ENCODE measurements at regions not wholly inside any gene's neighbourhood (a gene's known extent, or its start where the extent isn't known, plus 50 kb on each side); places are given as distances from the start of the nearest gene placed in this dataset.

- Histone ChIP-seq H2AFZ (no peak overlapping the region), H3K4me2 (ENCODE audit: low read length) (no peak overlapping the region), H3K27ac (no peak overlapping the region), H3K79me2 (no peaks in the 10 kb centered on the region), H3K36me3 (ENCODE audit: control insufficient read depth, insufficient read depth, low read length) (no peaks in the 10 kb centered on the region), H3K27me3 (ENCODE audit: control insufficient read depth, insufficient read depth, low read length) (no peaks in the 10 kb centered on the region), H3K9me3 (ENCODE audit: control insufficient read depth, low read length) (no peaks in the 10 kb centered on the region), H3K9ac (no peak overlapping the region), H3K4me1 (no peaks in the 10 kb centered on the region), H3K4me3 (ENCODE audit: low read depth, low read length) (no peak overlapping the region)
- TF ChIP-seq CTCF (IDR thresholded peaks at IDR 0.05), result no peak
These were observed 155.0 kb downstream of the QDPR start for GRCh38 chr4:17356926-17357325.

GRCh38 chr4:17352357-17352756 is 159.5 kb downstream of the QDPR start:
- TF ChIP-seq CTCF (IDR thresholded peaks at IDR 0.05), result no peak
- no peaks in the 10 kb centered on the region for H3K27me3 ChIP-seq (ENCODE audit: control insufficient read depth, insufficient read depth, low read length)
- no peak overlapping the region for H3K27ac ChIP-seq
- no peak overlapping the region for H3K4me3 ChIP-seq (ENCODE audit: low read depth, low read length)
- H3K36me3 ChIP-seq (ENCODE audit: control insufficient read depth, insufficient read depth, low read length), result no peaks in the 10 kb centered on the region
- no peaks in the 10 kb centered on the region for H3K9me3 ChIP-seq (ENCODE audit: control insufficient read depth, low read length)
- H3K79me2 ChIP-seq, result no peaks in the 10 kb centered on the region
- H2AFZ ChIP-seq, result no peak overlapping the region
- no peaks in the 10 kb centered on the region for H3K4me1 ChIP-seq
- H3K9ac ChIP-seq, result no peak overlapping the region
- H3K4me2 ChIP-seq (ENCODE audit: low read length), result no peak overlapping the region

- H3K9ac ChIP-seq, result no peak overlapping the region
- no peak overlapping the region for H3K27ac ChIP-seq
- no peak overlapping the region for H3K4me3 ChIP-seq (ENCODE audit: low read depth, low read length)
These were observed 164.4 kb downstream of the QDPR start for GRCh38 chr4:17347445-17347844.

GRCh38 chr4:17339376-17339775 is 172.5 kb downstream of the QDPR start:
- Histone ChIP-seq H3K79me2 (no peaks in the 10 kb centered on the region), H3K27me3 (ENCODE audit: control insufficient read depth, insufficient read depth, low read length) (no peaks in the 10 kb centered on the region), H3K4me1 (no peaks in the 10 kb centered on the region), H3K9ac (no peak overlapping the region), H3K36me3 (ENCODE audit: control insufficient read depth, insufficient read depth, low read length) (no peaks in the 10 kb centered on the region), H3K27ac (no peak overlapping the region), H2AFZ (no peak overlapping the region), H3K4me2 (ENCODE audit: low read length) (no peak overlapping the region), H3K4me3 (ENCODE audit: low read depth, low read length) (no peak overlapping the region), H3K9me3 (ENCODE audit: control insufficient read depth, low read length) (no peaks in the 10 kb centered on the region)
- TF ChIP-seq CTCF (IDR thresholded peaks at IDR 0.05), result no peak

More at GRCh38 chr4:17347445-17347844, 164.4 kb downstream of the QDPR start:
- Histone ChIP-seq H3K4me2 (ENCODE audit: low read length) (no peak overlapping the region), H2AFZ (no peak overlapping the region), H3K4me1 (no peaks in the 10 kb centered on the region), H3K9me3 (ENCODE audit: control insufficient read depth, low read length) (no peaks in the 10 kb centered on the region), H3K27me3 (ENCODE audit: control insufficient read depth, insufficient read depth, low read length) (no peaks in the 10 kb centered on the region), H3K79me2 (no peaks in the 10 kb centered on the region), H3K36me3 (ENCODE audit: control insufficient read depth, insufficient read depth, low read length) (no peaks in the 10 kb centered on the region)
- no peak for TF ChIP-seq CTCF (IDR thresholded peaks at IDR 0.05)

- Histone ChIP-seq H2AFZ (no peak overlapping the region), H3K4me3 (ENCODE audit: low read depth, low read length) (no peak overlapping the region), H3K36me3 (ENCODE audit: control insufficient read depth, insufficient read depth, low read length) (no peaks in the 10 kb centered on the region), H3K4me1 (no peaks in the 10 kb centered on the region), H3K79me2 (no peaks in the 10 kb centered on the region), H3K9ac (no peak overlapping the region), H3K27me3 (ENCODE audit: control insufficient read depth, insufficient read depth, low read length) (no peaks in the 10 kb centered on the region), H3K4me2 (ENCODE audit: low read length) (no peak overlapping the region), H3K9me3 (ENCODE audit: control insufficient read depth, low read length) (no peaks in the 10 kb centered on the region), H3K27ac (no peak overlapping the region)
- TF ChIP-seq CTCF (IDR thresholded peaks at IDR 0.05), result no peak
These were observed 174.9 kb downstream of the QDPR start for GRCh38 chr4:17336986-17337385.
